HG02938 (cell line): ENCODE measurements at regions not wholly inside any gene's neighbourhood (a gene's known extent, or its start where the extent isn't known, plus 50 kb on each side); places are given as distances from the start of the nearest gene placed in this dataset.

Experiments
- ATAC-seq: cut with Tn5 transposase; IDR thresholded peaks from one replicate; pipeline ENCODE4 v1.9.1; 2021; ENCODE audit warnings: mild to moderate bottlenecking, moderate library complexity; ENCODE audit not compliant: unreplicated experiment

DNA sequence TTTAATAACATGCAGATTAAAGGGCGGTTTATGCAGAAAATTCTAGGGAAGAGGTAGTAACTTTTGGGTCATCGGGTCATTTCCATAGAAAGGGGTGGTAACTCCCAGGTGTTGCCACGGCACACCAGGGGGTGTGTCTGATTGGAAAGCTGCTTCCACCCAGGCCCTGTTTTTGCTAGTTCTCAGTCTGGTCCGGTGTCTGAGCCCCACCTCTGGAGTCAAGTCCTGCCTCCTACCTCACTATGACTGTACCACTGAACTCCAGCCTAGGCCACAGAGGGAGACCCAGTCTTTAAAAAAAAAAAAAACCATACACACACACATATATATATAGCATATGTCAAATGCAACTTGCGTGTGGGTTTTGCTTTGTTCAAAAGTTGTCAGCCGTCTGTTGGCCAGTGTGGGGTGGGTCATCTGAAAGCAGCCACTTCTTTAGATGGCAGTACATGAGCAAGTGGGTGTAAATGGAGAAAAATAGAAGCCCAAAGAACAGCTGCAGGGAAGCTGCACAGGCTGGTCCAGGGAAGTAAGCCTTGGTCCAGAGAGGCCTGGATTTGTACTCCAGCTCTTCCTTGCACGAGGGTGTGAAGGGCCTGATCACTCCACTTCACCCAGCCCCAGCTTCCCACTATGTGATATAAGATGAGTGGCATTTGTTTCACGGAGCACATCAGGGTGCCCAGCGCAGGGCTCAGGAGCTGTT is 110.7 kb upstream of the SPRY4 start:
- ATAC-seq: no peak

DNA sequence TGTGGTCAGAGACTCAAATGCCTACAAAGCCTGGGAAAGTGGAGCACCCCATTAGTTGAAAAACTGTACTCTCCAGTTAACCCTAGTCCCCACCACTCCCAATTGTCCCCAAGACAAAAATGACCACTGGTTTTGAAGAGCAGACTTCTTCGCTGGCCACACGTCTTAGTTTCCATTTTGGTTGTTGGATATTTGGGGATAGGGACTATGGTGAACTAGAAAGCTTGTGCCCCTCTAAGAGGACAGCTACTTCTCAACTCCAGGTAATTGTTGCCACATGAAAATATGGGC is 109.4 kb upstream of the SPRY4 start:
- no peak for ATAC-seq

GRCh38 chr5:142433526-142434321 is 108.9 kb upstream of the SPRY4 start:
- no peak for ATAC-seq

DNA sequence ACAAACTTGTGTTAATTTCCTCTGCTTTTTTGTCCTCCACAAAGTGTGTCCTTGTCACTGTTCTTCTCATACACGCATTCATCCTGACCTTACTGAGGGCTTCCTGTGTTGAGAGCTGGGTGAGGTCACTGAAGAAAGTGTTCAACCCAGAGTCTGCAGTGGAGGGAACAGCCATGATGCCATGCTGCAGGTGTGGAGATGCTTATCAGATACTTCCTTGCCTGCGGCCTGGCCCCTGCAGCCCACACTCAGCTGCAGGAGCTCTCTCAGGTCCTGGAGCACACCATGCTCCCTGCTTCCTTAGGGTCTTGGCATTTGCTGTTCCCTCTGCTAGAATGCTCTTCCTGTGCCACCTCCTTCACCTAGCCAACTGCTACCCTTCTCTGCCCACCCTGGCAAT is 108.1 kb upstream of the SPRY4 start:
- peak; percentile 40 for ATAC-seq

- ATAC-seq: peak; percentile 58
Measured at GRCh38 chr5:142432369-142432863, 107.6 kb upstream of the SPRY4 start.

- no peak for ATAC-seq
Measured at GRCh38 chr5:142428773-142429473, 104.1 kb upstream of the SPRY4 start.

DNA sequence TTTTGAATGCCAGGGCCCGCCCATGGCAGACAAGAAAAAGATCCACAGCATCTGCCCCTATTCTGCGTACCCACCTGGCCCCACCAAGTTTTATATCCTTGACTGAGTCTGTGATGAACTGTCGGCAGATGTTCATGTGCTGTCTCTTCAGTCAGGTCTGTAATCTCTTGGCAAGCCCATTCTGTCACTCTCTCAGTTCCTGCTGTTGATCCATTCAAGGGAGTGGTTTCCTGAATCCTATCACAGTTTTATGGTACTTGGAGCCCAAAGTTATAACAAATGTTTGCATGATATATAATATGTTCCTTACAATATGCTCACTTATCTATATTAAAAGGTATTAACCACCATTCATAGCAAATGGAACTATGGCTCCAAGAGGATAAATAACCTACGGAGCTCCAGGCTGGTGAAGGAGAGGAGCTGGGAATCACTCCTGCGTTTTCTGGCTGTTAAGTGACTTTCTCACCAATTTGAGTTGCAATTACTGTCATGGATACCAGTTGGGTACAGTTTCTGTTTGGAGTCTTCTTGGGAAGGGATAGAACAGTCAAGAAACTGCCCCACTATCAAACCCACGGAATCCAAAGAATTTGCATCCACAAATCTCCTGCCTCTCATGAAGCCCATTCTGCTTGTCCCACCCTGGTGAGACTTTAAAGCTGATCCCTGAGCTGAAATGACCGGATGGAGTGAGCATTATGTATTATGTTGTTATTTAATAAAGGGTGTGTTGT is 103.4 kb upstream of the SPRY4 start:
- no peak for ATAC-seq

- no peak for ATAC-seq
Measured at GRCh38 chr5:142427529-142427928, 102.7 kb upstream of the SPRY4 start.

DNA sequence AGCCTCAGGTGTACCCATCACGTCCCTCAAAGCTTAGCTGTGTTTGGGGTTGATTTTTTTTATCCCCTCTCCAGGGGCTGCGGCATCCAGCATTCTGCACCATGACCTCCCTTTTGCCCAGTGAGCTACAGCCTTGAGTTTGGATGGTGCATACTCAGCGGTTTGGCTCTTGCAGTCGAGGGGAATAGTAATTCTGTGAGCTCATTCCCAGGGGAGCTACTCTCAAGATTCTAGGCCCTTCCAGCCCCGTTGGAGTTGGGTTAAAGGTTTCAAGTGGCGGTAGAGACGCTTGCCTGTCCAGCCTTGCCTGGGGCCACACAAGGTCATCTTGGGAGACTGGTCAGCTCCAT is 102.2 kb upstream of the SPRY4 start:
- ATAC-seq: no peak

DNA sequence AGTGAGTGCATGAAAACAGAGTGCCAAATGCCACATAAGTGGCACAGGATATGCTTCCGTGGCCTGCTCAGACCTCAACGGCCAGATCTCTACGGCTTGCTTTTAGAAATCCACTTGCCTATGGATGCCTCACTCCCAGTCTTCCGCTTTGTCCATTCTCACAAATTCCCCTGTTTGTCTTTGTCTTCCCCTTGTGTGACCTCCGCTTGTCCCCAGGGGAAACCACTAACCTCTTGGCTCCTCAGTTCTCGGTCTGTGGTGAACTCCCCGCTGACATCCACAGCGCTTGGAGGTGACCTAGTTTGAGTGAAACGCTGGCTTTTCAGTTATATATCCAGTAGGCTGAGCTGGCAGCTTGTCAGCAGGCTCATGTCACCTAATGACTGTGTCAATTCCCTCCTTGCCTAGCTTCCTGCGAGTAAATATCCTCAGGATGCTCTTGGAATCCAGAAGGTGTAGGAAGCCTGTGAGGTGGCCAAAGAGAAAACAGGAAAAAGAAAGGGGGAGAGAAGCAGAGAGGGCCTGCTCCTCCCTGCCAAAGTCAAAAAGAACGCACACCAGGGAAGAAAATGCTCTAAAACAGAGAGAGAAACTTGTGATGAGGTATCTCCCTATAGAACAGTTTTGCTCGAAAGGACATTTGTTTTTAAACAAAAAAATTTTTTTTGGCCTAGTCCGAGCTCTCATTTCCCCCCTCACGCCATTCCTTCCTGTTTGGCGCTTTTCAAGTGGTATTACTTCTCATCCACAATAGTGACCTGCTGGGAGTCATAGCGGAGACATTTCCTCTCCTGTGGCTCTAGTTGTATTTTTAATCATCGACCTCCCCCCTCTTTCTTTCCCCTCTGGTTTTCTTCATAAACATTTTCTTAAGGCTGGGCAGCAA is 101.6 kb upstream of the SPRY4 start:
- no peak for ATAC-seq

- ATAC-seq: no peak
Measured at GRCh38 chr5:142425286-142426065, 100.7 kb upstream of the SPRY4 start.

- ATAC-seq: no peak
Measured at GRCh38 chr5:142422429-142422828, 97.6 kb upstream of the SPRY4 start.

- ATAC-seq: no peak
Measured at GRCh38 chr5:142421621-142422397, 97.0 kb upstream of the SPRY4 start.

GRCh38 chr5:142421228-142421617 is 96.4 kb upstream of the SPRY4 start:
- no peak for ATAC-seq

DNA sequence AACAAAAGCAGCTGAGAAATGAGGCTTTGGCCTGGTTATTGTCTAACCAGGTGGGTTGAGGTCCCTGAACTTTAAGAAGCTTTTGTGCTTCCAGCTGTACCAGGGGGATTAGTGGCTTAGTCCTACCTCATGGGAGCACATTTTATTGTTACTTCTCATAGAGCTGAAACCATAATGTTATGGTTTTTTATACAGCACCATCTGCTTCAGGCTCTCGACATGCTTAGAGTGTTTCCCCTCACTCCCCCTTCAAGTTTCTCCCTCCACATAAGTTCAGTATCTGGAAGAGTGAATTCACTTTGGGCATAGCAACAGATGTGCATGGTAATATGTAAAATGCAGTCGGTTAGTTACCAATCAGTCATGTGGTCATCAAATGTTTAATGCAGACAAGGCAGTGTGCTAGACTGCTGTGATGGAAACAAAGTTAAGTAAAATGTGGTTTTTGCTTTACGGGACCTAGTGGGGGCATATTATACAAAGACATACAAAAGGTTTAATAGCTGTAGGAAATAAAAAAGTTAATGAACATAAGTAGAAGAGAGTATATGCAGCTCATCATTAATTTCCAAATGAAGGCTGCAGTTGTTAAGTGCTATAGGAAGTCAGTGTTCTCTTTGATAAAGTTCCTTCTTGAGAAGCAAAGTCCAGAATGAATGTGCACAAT is 95.9 kb upstream of the SPRY4 start:
- no peak for ATAC-seq

GRCh38 chr5:142412581-142412980 is 87.8 kb upstream of the SPRY4 start:
- no peak for ATAC-seq

DNA sequence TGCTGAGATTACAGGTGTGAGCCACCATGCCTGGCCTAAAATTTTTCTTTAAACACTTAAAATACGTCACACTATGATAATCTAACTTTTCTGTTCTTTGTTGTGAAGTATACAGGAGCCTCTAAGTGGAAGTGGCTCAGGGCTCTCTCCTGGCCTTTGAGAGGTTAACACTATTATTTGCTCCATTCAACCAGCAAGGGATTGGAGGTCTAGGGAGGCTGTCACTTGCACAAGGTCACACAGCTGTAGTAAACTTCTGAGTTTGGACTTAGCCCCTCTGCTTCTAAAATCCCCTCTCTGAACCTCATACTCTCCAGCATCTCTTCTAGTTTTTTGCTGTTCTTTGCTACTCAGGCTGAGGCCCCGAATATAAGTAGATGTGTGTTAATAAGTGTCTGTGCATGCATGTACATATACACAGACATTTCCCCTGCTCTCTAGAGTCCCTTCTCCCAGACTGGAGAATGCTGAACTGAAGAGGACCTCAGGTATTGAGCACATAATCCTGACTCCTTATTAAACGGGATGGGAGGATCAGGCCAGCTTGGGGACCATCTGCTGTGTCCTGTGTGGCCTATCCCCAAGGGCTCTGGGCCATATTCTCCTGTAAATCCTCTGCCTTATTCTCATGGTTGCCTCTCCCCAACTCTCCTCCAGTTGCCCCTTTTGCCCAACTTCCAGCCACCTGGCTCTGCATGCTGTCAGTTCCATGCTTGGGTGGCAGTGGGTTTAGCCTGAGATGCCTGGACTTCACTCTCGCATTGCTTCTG is 87.0 kb upstream of the SPRY4 start:
- ATAC-seq: no peak

DNA sequence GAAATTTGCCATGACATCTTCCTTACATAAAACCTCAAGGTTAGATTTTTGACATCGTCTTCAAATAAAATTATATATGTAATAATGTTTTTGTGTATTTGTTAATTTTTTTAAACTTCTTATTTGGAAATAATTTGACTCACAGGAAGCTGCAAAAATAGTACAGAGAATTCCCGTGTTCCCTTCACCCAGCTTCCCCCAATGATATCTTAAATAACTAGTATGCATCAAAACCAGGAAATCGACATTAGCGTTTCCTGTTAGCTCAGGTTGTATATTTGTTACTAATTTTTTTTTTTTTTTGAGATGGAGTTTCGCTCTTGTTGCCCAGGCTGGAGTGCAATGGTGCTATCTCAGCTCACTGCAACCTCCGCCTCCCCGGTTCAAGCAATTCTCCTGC is 86.3 kb upstream of the SPRY4 start:
- no peak for ATAC-seq
